Large intestine (tissue), 3 donors: ENCODE measurements at regions not wholly inside any gene's neighbourhood (a gene's known extent, or its start where the extent isn't known, plus 50 kb on each side); places are given as distances from the start of the nearest gene placed in this dataset.

Experiments used
- DNase-seq, 2 donors: peaks; one replicate each; pipeline versions ENCODE4 v3.0.0 to v3.0.0-alpha.2; 2013
- H3K27ac ChIP-seq: one replicate; pipeline ENCODE4 v1.5.1; 2013; ENCODE audit warnings: low read length
- H3K27me3 ChIP-seq: 2 replicates; pipeline ENCODE4 v1.6.1; 2013; ENCODE audit warnings: low read length; ENCODE audit not compliant: control insufficient read depth, insufficient read depth
- H3K36me3 ChIP-seq: 2 replicates; pipeline ENCODE4 v1.6.1; 2013; ENCODE audit warnings: low read length; ENCODE audit not compliant: control insufficient read depth, insufficient read depth
- H3K4me1 ChIP-seq: one replicate; pipeline ENCODE4 v1.6.1; 2013; ENCODE audit warnings: low read length; ENCODE audit not compliant: control insufficient read depth, insufficient read depth
- H3K4me3 ChIP-seq: one replicate; pipeline ENCODE4 v1.5.1; 2013; ENCODE audit warnings: low read length
- H3K9me3 ChIP-seq: one replicate; pipeline ENCODE4 v1.6.1; 2013; ENCODE audit warnings: mild to moderate bottlenecking, low read depth, low read length, moderate library complexity; ENCODE audit not compliant: control insufficient read depth
- WGBS: methylation state at CpG from one replicate; pipeline ENCODE4 v1.1.5; 2013; ENCODE audit warnings: low lambda C conversion rate; ENCODE audit not compliant: insufficient coverage; 5-methylcytosine and 5-hydroxymethylcytosine counted together

DNA sequence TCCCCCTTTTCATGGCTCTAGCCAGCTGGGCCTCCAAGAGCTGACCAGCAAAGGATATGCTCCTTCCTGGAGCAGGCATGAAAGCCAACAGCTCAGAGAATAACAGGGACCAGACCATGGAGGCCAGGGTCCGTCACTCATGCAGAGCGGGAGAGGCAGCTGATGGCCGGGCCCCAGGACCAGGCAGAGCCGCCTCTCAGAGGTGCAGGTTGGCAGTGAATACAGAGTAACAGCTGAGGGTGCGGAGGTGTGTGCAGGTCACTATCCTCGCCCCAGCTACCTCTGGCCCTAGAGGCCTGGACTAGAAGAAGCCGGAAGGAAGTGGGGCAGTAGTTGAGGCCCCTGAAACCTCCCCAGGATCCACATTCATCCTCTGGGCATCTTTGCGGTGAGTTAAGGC is 1377.3 kb downstream of the TBC1D22A start:
- H3K4me1 ChIP-seq = no peaks in the 10 kb centered on the region
- H3K27ac ChIP-seq = no peak overlapping the region
- H3K4me3 ChIP-seq = no peak overlapping the region
- no peaks in the 10 kb centered on the region for H3K9me3 ChIP-seq
- H3K36me3 ChIP-seq = no peaks in the 10 kb centered on the region
- WGBS = no CpG with 5 or more reads among the region's 8 CpGs
- DNase-seq = no peak
- no peaks in the 10 kb centered on the region for H3K27me3 ChIP-seq

GRCh38 chr22:48138855-48139254 is 1376.4 kb downstream of the TBC1D22A start:
- Histone ChIP-seq H3K9me3 (peaks cover 2% of the 10 kb centered on the region), H3K4me3 (no peak overlapping the region), H3K36me3 (no peaks in the 10 kb centered on the region), H3K27ac (no peak overlapping the region), H3K4me1 (no peaks in the 10 kb centered on the region), H3K27me3 (no peaks in the 10 kb centered on the region)
- DNase-seq = no peak
- WGBS = 83% methylated on average over 1 of the region's 11 CpGs

DNA sequence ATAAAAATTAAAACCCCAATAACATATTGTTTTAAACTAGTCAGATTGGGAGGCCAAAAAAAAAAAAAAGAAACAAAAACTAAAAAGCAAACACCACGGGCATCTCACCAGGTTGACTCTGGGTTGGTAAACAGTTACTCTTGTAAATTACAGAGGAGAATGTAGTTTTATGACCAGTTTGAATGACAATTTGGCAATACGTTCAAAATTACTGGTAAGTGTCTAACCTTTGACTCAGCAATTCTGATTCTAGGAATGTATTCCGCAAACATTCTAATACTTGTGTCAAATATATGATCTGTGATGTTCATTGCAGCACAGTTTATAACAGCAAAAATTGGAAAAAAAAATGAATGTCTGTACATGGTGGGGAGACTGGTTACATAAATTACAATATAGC is 1376.0 kb downstream of the TBC1D22A start:
- Histone ChIP-seq H3K9me3 (peaks cover 3% of the 10 kb centered on the region), H3K27me3 (no peaks in the 10 kb centered on the region), H3K36me3 (no peaks in the 10 kb centered on the region), H3K4me1 (no peaks in the 10 kb centered on the region), H3K27ac (no peak overlapping the region), H3K4me3 (no peak overlapping the region)
- WGBS = 40% methylated on average over 3 of the region's 3 CpGs
- DNase-seq = no peak

GRCh38 chr22:48137640-48138039 is 1375.2 kb downstream of the TBC1D22A start:
- no peaks in the 10 kb centered on the region for H3K27me3 ChIP-seq
- H3K9me3 ChIP-seq = peaks cover 3% of the 10 kb centered on the region
- H3K27ac ChIP-seq = no peak overlapping the region
- no peak overlapping the region for H3K4me3 ChIP-seq
- 0% methylated on average over 1 of the region's 10 CpGs for WGBS
- H3K36me3 ChIP-seq = no peaks in the 10 kb centered on the region
- no peak for DNase-seq
- no peaks in the 10 kb centered on the region for H3K4me1 ChIP-seq

DNA sequence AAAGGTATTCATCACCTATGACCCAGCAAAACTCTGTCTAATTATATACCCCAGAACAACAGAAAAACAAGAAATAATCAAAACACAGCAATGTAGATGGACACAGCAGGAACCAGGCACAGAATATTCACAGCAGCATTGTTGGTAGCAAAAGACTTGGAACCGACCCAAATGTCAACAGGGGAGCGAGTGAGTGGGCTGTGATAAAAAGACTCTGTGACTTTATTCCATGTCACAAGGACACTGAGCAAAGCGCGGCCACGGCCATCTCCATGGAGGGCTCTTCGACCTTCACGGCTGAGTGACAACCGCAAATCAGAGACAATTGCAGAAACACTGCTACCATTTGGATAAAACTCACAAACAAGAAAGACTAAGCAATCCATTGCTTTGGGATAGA is 1373.1 kb downstream of the TBC1D22A start:
- DNase-seq = no peak
- Histone ChIP-seq H3K4me1 (no peaks in the 10 kb centered on the region), H3K4me3 (no peak overlapping the region), H3K9me3 (peaks cover 3% of the 10 kb centered on the region), H3K27ac (no peak overlapping the region), H3K27me3 (no peaks in the 10 kb centered on the region), H3K36me3 (no peaks in the 10 kb centered on the region)
- WGBS = 80% methylated on average over 1 of the region's 8 CpGs

DNA sequence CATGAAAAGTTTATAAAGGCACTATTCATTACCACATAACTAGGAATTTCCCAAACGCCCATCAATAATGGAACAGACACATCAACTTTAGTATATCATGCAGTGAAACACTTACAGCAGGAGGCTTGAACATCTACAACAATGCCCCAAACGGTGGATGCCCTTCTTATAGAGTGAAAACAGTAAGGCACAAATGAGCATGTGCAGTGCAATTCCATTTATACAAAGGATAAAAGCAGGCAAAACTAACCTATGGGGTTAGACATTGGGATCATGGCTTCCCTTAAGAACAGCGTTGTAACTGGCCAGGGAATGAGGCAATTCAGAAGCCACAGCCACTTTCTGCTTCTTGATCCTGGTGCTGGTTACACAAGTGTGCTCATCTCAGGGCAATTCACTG is 1363.0 kb downstream of the TBC1D22A start:
- Histone ChIP-seq H3K27me3 (no peaks in the 10 kb centered on the region), H3K4me1 (no peaks in the 10 kb centered on the region), H3K36me3 (no peaks in the 10 kb centered on the region), H3K4me3 (no peak overlapping the region), H3K9me3 (no peaks in the 10 kb centered on the region), H3K27ac (no peak overlapping the region)
- DNase-seq = no peak
- WGBS = no CpG with 5 or more reads among the region's 3 CpGs

DNA sequence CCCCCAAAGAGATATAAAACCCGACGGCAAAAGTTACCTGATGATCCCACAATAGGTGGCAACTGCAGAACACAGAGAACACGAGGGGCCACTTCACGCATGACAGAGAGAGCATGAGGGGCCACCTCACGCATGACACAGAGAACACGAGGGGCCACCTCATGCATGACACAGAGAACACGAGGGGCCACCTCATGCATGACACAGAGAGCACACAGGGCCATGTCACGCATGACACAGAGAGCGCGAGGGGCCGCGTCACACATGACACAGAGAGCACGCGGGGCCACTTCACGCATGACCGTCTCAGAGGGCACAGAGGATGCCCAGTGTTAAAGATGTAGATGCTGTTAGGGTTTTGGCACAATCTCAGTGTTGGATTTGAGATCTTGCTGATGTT is 1359.5 kb downstream of the TBC1D22A start:
- Histone ChIP-seq H3K36me3 (no peaks in the 10 kb centered on the region), H3K27ac (no peak overlapping the region), H3K27me3 (no peaks in the 10 kb centered on the region), H3K9me3 (no peaks in the 10 kb centered on the region), H3K4me1 (no peaks in the 10 kb centered on the region), H3K4me3 (no peak overlapping the region)
- 100% methylated on average over 1 of the region's 16 CpGs for WGBS
- DNase-seq = no peak

- DNase-seq = no peak
- Histone ChIP-seq H3K27me3 (no peaks in the 10 kb centered on the region), H3K27ac (no peak overlapping the region), H3K36me3 (no peaks in the 10 kb centered on the region), H3K4me3 (no peak overlapping the region), H3K9me3 (no peaks in the 10 kb centered on the region), H3K4me1 (no peaks in the 10 kb centered on the region)
- WGBS = 80% methylated on average over 1 of the region's 7 CpGs
Measured at GRCh38 chr22:48118654-48119053, 1356.2 kb downstream of the TBC1D22A start.

GRCh38 chr22:48116871-48117270 is 1354.4 kb downstream of the TBC1D22A start:
- Histone ChIP-seq H3K36me3 (no peaks in the 10 kb centered on the region), H3K9me3 (no peaks in the 10 kb centered on the region), H3K4me3 (no peak overlapping the region), H3K27ac (no peak overlapping the region), H3K4me1 (no peaks in the 10 kb centered on the region), H3K27me3 (no peaks in the 10 kb centered on the region)
- no CpG with 5 or more reads among the region's 4 CpGs for WGBS
- no peak for DNase-seq

DNA sequence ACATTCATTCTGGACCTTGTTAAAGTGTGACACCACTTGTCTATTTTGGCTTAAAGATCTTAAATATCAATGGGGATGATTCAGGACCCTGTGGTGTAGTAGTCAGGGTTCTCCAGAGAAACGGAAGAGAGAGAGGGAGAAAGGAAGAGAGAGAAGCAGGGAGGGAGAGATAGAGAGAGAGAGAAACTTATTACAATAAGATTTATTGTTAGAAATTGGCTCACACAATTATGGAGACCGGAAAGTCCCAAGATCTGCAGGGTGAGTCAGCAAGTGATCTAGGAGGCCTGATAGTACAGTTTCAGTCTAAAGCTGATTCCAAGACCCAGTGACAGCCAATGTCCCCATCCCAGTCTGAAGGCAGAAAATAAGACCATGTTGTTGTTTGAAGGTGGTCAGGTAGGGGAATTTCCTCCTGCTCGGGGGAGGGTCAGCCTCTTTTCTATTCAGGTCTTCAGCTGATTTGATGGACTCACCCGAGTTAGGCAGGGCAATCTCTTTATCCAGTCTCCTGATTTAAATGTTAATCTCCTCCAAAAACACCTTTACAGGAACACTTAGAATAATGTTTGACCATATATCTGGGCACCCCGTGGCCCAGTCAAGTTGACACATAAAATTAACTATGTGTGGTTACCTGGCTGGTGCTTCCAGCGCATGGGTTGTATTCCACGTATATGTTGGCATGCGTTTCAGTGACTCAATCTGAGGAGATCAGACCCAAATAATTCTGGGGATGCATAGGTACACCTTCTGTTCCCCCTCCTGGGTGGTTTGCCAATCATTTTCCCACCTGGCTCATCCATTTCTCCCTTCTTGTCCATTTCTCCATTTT is 1350.5 kb downstream of the TBC1D22A start:
- Histone ChIP-seq H3K36me3 (no peaks in the 10 kb centered on the region), H3K27ac (no peak overlapping the region), H3K4me1 (no peaks in the 10 kb centered on the region), H3K4me3 (no peak overlapping the region), H3K9me3 (no peaks in the 10 kb centered on the region), H3K27me3 (no peaks in the 10 kb centered on the region)
- no peak for DNase-seq
- 66% methylated on average over 2 of the region's 8 CpGs for WGBS

DNA sequence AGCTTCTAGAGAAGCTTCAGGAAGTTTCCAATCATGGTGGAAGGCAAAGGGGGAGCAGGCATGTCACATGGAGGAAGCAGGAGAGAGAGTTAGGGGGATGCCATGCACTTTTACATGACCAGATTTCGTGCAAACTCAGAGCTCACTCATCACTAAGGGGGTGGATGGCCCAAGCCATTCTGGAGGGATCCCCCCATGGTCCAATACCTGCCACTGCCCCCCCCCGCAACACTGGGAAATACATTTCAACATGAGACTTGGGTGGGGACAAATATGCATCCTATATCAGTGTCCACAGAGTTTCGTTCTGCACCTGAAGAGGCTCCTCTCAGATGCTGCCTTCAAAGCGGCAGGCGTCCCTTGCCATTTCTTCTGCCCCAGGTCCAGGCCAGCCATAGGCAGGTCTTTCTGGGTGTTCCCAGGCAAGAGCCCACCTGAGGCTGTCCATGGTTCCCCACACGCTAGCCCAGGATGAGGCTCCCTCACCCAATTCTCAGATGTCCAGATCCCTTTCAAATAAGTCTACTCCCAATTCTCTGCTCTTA is 1344.3 kb downstream of the TBC1D22A start:
- no peak for DNase-seq
- Histone ChIP-seq H3K27me3 (no peaks in the 10 kb centered on the region), H3K27ac (no peak overlapping the region), H3K36me3 (no peaks in the 10 kb centered on the region), H3K4me1 (no peaks in the 10 kb centered on the region), H3K9me3 (no peaks in the 10 kb centered on the region), H3K4me3 (no peak overlapping the region)
- no CpG with 5 or more reads among the region's 6 CpGs for WGBS
